HCT116 (cell line): ENCODE measurements at regions not wholly inside any gene's neighbourhood (a gene's known extent, or its start where the extent isn't known, plus 50 kb on each side); places are given as distances from the start of the nearest gene placed in this dataset.

Source experiments
- ATAC-seq: fragments of 200-7000 bp; cut with Tn5 transposase; 2 replicates; pipeline ENCODE4 v1.9.1; 2020; ENCODE audit warnings: mild to moderate bottlenecking, moderate library complexity
- BruUV-seq: library from RNA; stranded (reverse); fragments of 400-500 nt; replicated peaks from 2 replicates; lab custom pipeline; 2021; lab: Mats Ljungman, UMichigan
- CTCF ChIA-PET: fragments of 300-600 bp; sonication (Branson Sonifier 250); formaldehyde crosslinking; loops from one replicate; lab custom pipeline; 2021; ENCODE audit warnings: antibody characterized with exemption; lab: Charles Lee
- POLR2A ChIA-PET: fragments of 300-600, 350-600 bp; sonication (Branson Sonifier 250); formaldehyde crosslinking; loops from one replicate; lab custom pipeline; 2021; ENCODE audit warnings: antibody characterized with exemption; lab: Charles Lee
- RAD21 ChIA-PET, 2 experiments: fragments of 300-600 bp; sonication (Branson Sonifier 250); formaldehyde crosslinking; loops; one replicate each; lab custom pipeline; 2023; ENCODE audit warnings: low total read pairs in 2 of 2; ENCODE audit not compliant: uncharacterized antibody in 2 of 2, unreplicated experiment in 2 of 2, low non-redundant PET in 1 of 2; lab: Charles Lee
- DNase-seq: peaks from one replicate; pipeline ENCODE4 v3.0.0-alpha.2; 2010; ENCODE audit warnings: low read depth, low spot score
- H2AFZ ChIP-seq: fragments of 200-600 bp; shearing (Covaris generic), sonication (generic); 2 replicates; pipeline ENCODE4 v1.6.1; 2017; ENCODE audit warnings: low read depth, mixed run types, mixed read lengths, antibody characterized with exemption, low read length; ENCODE audit not compliant: poor library complexity, severe bottlenecking
- H3K27ac ChIP-seq: 2 replicates; pipeline ENCODE4 v1.5.1; 2012; ENCODE audit warnings: low read depth, low read length
- H3K27me3 ChIP-seq: fragments of 200-600 bp; sonication (generic); 2 replicates; pipeline ENCODE4 v1.6.1; 2016; ENCODE audit warnings: mixed run types, low read length, mixed read lengths; ENCODE audit not compliant: insufficient read depth
- H3K36me3 ChIP-seq, 2 experiments: fragments of 200-500 bp in 1 of 2; fragments of 200-600 bp in 1 of 2; sonication (Bioruptor generic) in 1 of 2; sonication (generic) in 1 of 2; 2 replicates each; pipeline versions ENCODE4 v1.5.1 to v1.6.1; 2014 to 2016; ENCODE audit warnings: low read length in 2 of 2, inconsistent platforms in 1 of 2, mixed read lengths in 1 of 2, mixed run types in 1 of 2; ENCODE audit not compliant: insufficient read depth in 2 of 2, control insufficient read depth in 1 of 2
- H3K4me1 ChIP-seq, 2 experiments: fragments of 200-600 bp in 1 of 2; sonication (generic) in 1 of 2; 2 replicates each; pipeline versions ENCODE4 v1.5.1 to v1.6.1; 2012 to 2017; ENCODE audit warnings: low read length in 2 of 2, inconsistent platforms in 1 of 2, mild to moderate bottlenecking in 1 of 2, mixed read lengths in 1 of 2, mixed run types in 1 of 2, moderate library complexity in 1 of 2; ENCODE audit not compliant: insufficient read depth in 2 of 2, control insufficient read depth in 1 of 2
- H3K4me2 ChIP-seq: fragments of 200-600 bp; sonication (generic); 2 replicates; pipeline ENCODE4 v1.6.1; 2017; ENCODE audit warnings: mixed run types, low read length, mixed read lengths
- H3K4me3 ChIP-seq, 2 experiments: fragments of 200-600 bp in 1 of 2; sonication (generic) in 1 of 2; replicated peaks in 1 of 2; 2 replicates each; pipeline ENCODE4 v1.5.1; 2011 to 2016; ENCODE audit warnings: low read length in 2 of 2, control low read depth in 1 of 2, low read depth in 1 of 2, mild to moderate bottlenecking in 1 of 2, mixed read lengths in 1 of 2, mixed run types in 1 of 2
- H3K79me2 ChIP-seq: fragments of 200-600 bp; sonication (generic); 2 replicates; pipeline ENCODE4 v1.6.1; 2017; ENCODE audit warnings: mild to moderate bottlenecking, mixed run types, low read length, moderate library complexity, mixed read lengths; ENCODE audit not compliant: insufficient read depth
- H3K9ac ChIP-seq: fragments of 200-600 bp; sonication (generic); 2 replicates; pipeline ENCODE4 v1.6.1; 2016; ENCODE audit warnings: low read length, mixed read lengths
- H3K9me2 ChIP-seq: fragments of 200-600 bp; sonication (generic), shearing (Covaris generic); 2 replicates; pipeline ENCODE4 v1.6.1; 2017; ENCODE audit warnings: mixed run types, mild to moderate bottlenecking, moderate library complexity; ENCODE audit not compliant: insufficient read depth
- H3K9me3 ChIP-seq, 2 experiments: fragments of 200-500 bp in 1 of 2; fragments of 200-600 bp in 1 of 2; sonication (Bioruptor generic) in 1 of 2; sonication (generic) in 1 of 2; 2 replicates each; pipeline ENCODE4 v1.6.1; 2014 to 2017; ENCODE audit warnings: low read length in 2 of 2, mixed read lengths in 2 of 2, inconsistent platforms in 1 of 2, low read depth in 1 of 2, mild to moderate bottlenecking in 1 of 2, mixed run types in 1 of 2, moderate library complexity in 1 of 2; ENCODE audit not compliant: control insufficient read depth in 1 of 2, insufficient read depth in 1 of 2
- H4K20me1 ChIP-seq: fragments of 200-600 bp; sonication (generic), shearing (Covaris generic); 2 replicates; pipeline ENCODE4 v1.6.1; 2017; ENCODE audit warnings: mixed run types, mild to moderate bottlenecking, moderate library complexity; ENCODE audit not compliant: insufficient read depth
- ATF3 ChIP-seq: IDR thresholded peaks from 2 replicates; pipeline ENCODE4 v1.6.1; 2012
- CEBPB ChIP-seq: IDR thresholded peaks from 2 replicates; pipeline ENCODE4 v1.6.1; 2012; ENCODE audit warnings: low read depth
- EGR1 ChIP-seq: IDR thresholded peaks from 2 replicates; pipeline ENCODE4 v1.6.1; 2012; ENCODE audit warnings: low read depth
- ELF1 ChIP-seq: IDR thresholded peaks from 2 replicates; pipeline ENCODE4 v1.6.1; 2012; ENCODE audit warnings: low read depth, borderline replicate concordance
- EZH2 ChIP-seq: fragments of 200-600 bp; sonication (generic); IDR thresholded peaks from 2 replicates; pipeline ENCODE4 v1.6.1; 2017; ENCODE audit warnings: antibody characterized with exemption, mixed run types
- EZH2phosphoT487 ChIP-seq: fragments of 200-600 bp; IDR thresholded peaks from 2 replicates; pipeline ENCODE4 v1.6.1; 2018; ENCODE audit warnings: antibody characterized with exemption, borderline replicate concordance
- FOSL1 ChIP-seq: IDR thresholded peaks from 2 replicates; pipeline ENCODE4 v1.6.1; 2012; ENCODE audit warnings: low read depth
- JUND ChIP-seq: IDR thresholded peaks from 2 replicates; pipeline ENCODE4 v1.6.1; 2012
- MAX ChIP-seq: IDR thresholded peaks from 2 replicates; pipeline ENCODE4 v1.6.1; 2012
- POLR2A ChIP-seq: IDR thresholded peaks from 2 replicates; pipeline ENCODE4 v1.7.0; 2011; ENCODE audit warnings: borderline replicate concordance; ENCODE audit not compliant: insufficient read depth, insufficient read length; ENCODE audit errors: extremely low read depth
- RAD21 ChIP-seq: IDR thresholded peaks from 2 replicates; pipeline ENCODE4 v1.6.1; 2012; ENCODE audit warnings: low read depth, mild to moderate bottlenecking
- REST ChIP-seq: IDR thresholded peaks from 2 replicates; pipeline ENCODE4 v1.6.1; 2012; ENCODE audit warnings: low read depth
- SP1 ChIP-seq: IDR thresholded peaks from 2 replicates; pipeline ENCODE4 v1.6.1; 2012; ENCODE audit warnings: low read depth
- SRF ChIP-seq: IDR thresholded peaks from 2 replicates; pipeline ENCODE4 v1.6.1; 2012; ENCODE audit warnings: low read depth
- ZFX ChIP-seq: fragments of 450-650 bp; IDR thresholded peaks from 2 replicates; pipeline ENCODE4 v1.6.1; 2017
- ZNF274 ChIP-seq: fragments of 200-500 bp; sonication (Bioruptor generic); IDR thresholded peaks from 2 replicates; pipeline ENCODE4 v1.6.1; 2014; ENCODE audit warnings: mild to moderate bottlenecking, low read depth, low read length, inconsistent platforms
- intact Hi-C: fragments of 100-400 bp; cut with micrococcal nuclease; formaldehyde crosslinking; loops from 2 replicates; pipeline ENCODE4 v1.10.0; 2022
- TF ChIP-seq, protein P1 (sequence below), 3 experiments: fragments of 200-600 bp in 1 of 3; sonication (generic) in 1 of 3; IDR thresholded peaks in 2 of 3; conservative IDR thresholded peaks in 1 of 3; 2 replicates each; pipeline ENCODE4 v1.5.1; 2012 to 2017; ENCODE audit warnings: low read depth in 2 of 3, low read length in 2 of 3, antibody characterized with exemption in 1 of 3, borderline replicate concordance in 1 of 3, control low read depth in 1 of 3, mild to moderate bottlenecking in 1 of 3, mixed read lengths in 1 of 3, mixed run types in 1 of 3, moderate library complexity in 1 of 3; ENCODE audit not compliant: insufficient read depth in 1 of 3

- no TSS peak for BruUV-seq
- Histone ChIP-seq H3K27me3 (no peaks in the 10 kb centered on the region), H3K9me2 (no peaks in the 10 kb centered on the region), H3K36me3 (no peaks in the 10 kb centered on the region), H2AFZ (no peak overlapping the region), H3K4me3 (no peak overlapping the region), H4K20me1 (no peaks in the 10 kb centered on the region), H3K9me3 (no peaks in the 10 kb centered on the region), H3K4me1 (no peaks in the 10 kb centered on the region), H3K4me2 (no peak overlapping the region), H3K27ac (no peak overlapping the region), H3K9ac (no peak overlapping the region), H3K79me2 (no peaks in the 10 kb centered on the region)
- ATAC-seq, result no peak
- ChIA-PET POLR2A (no interaction called here), CTCF (interaction anchor here (1.3 kb wide), 1 partner anchor 834 kb away, joined by 7 read pairs; no protein-coding TSS in a partner anchor), RAD21 (no interaction called here)
- no peak for DNase-seq
- intact Hi-C loops, result no loop called here
- TF ChIP-seq FOSL1, result no peak
- TF ChIP-seq, protein P1, sequence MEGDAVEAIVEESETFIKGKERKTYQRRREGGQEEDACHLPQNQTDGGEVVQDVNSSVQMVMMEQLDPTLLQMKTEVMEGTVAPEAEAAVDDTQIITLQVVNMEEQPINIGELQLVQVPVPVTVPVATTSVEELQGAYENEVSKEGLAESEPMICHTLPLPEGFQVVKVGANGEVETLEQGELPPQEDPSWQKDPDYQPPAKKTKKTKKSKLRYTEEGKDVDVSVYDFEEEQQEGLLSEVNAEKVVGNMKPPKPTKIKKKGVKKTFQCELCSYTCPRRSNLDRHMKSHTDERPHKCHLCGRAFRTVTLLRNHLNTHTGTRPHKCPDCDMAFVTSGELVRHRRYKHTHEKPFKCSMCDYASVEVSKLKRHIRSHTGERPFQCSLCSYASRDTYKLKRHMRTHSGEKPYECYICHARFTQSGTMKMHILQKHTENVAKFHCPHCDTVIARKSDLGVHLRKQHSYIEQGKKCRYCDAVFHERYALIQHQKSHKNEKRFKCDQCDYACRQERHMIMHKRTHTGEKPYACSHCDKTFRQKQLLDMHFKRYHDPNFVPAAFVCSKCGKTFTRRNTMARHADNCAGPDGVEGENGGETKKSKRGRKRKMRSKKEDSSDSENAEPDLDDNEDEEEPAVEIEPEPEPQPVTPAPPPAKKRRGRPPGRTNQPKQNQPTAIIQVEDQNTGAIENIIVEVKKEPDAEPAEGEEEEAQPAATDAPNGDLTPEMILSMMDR (IDR thresholded peaks at IDR 0.05 in 2 of 3, conservative IDR thresholded peaks at IDR 0.05 in 1 of 3; ENCODE audit: borderline replicate concordance in 1 of 3, insufficient read depth in 1 of 3, low read depth in 2 of 3, low read length in 2 of 3), result peak in 1 of 3 experiments; percentile 18; a peak in 2 of 6 replicates
- no peak for TF ChIP-seq SRF
- TF ChIP-seq SP1, result no peak
- TF ChIP-seq EZH2, result no peak
- TF ChIP-seq EGR1, result no peak
- no peak for TF ChIP-seq MAX
- TF ChIP-seq RAD21, result peak; percentile 49
- TF ChIP-seq POLR2A, result no peak
These were observed 296.0 kb upstream of the MC4R start for GRCh38 chr18:60668583-60668982.

DNA sequence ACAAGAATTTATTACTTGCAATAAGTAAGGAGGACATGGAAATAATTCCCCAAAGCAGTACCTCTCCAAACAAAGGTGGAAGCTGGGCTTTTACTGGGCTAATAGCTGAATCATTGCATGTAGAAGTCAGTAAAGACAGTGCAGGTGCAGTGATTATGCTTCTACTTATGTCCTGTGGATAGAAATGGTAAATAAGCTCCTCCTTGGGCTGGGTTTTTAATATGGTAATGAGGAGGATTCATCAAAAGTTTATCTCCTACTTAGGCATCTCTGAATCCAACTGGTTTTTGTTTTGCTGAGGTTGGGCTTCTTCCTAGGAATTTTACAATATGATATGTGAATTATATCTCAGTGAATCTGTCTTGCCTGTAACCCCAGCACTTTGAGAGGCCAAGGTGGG, 297.4 kb upstream of the MC4R start:
- no peaks in the 10 kb centered on the region for H3K4me1 ChIP-seq
- H3K27me3 ChIP-seq, result no peaks in the 10 kb centered on the region
- RAD21 ChIA-PET, result no interaction called here
- no peaks in the 10 kb centered on the region for H3K36me3 ChIP-seq
- intact Hi-C loops, result no loop called here
- BruUV-seq, result no TSS peak
- no peak overlapping the region for H3K9ac ChIP-seq
- no peak overlapping the region for H3K4me3 ChIP-seq
- no peaks in the 10 kb centered on the region for H3K79me2 ChIP-seq
- CTCF ChIA-PET, result interaction anchor here (1.2 to 1.8 kb wide), 2 partner anchors 682 to 832 kb away, joined by 3 to 5 read pairs; no protein-coding TSS in a partner anchor
- no peak overlapping the region for H3K4me2 ChIP-seq
- no peaks in the 10 kb centered on the region for H4K20me1 ChIP-seq
- no peaks in the 10 kb centered on the region for H3K9me2 ChIP-seq
- DNase-seq (no peak), ATAC-seq (no peak)
- no peaks in the 10 kb centered on the region for H3K9me3 ChIP-seq
- no peak overlapping the region for H3K27ac ChIP-seq
- no peak overlapping the region for H2AFZ ChIP-seq
- POLR2A ChIA-PET, result no interaction called here
- TF ChIP-seq ATF3 (no peak), ZNF274 (no peak), CEBPB (no peak), EZH2 (no peak), RAD21 (no peak), ELF1 (no peak), JUND (no peak), EGR1 (no peak), SP1 (no peak), EZH2phosphoT487 (no peak), REST (no peak), ZFX (no peak)
